Prostate gland (tissue), 2 donors: ENCODE measurements at regions not wholly inside any gene's neighbourhood (a gene's known extent, or its start where the extent isn't known, plus 50 kb on each side); places are given as distances from the start of the nearest gene placed in this dataset.
"Not testable (repeated sequence)": the region's sequence is repeated elsewhere in the genome, so short reads cannot be mapped to it uniquely, and the experiment has no call there.

Source experiments
- DNase-seq: peaks from one replicate; pipeline ENCODE4 v3.0.0-alpha.2; 2019; ENCODE audit warnings: low spot score
- H3K27ac ChIP-seq, 2 donors: fragments of 200-600 bp; sonication (generic); 2 replicates each; pipeline ENCODE4 v1.5.1; 2017 to 2019
- H3K27me3 ChIP-seq: fragments of 200-600 bp; sonication (generic); replicated peaks from 2 replicates; pipeline ENCODE4 v1.5.1; 2019; ENCODE audit not compliant: insufficient read depth
- H3K36me3 ChIP-seq, 2 donors: fragments of 200-600 bp; sonication (generic); 1 replicate in 1 of 2; 2 replicates in 1 of 2; pipeline versions ENCODE4 v1.5.1 to v1.8.1; 2017 to 2019
- H3K4me1 ChIP-seq: fragments of 200-600 bp; sonication (generic); replicated peaks from 2 replicates; pipeline ENCODE4 v1.5.1; 2019
- H3K4me3 ChIP-seq, 2 donors: fragments of 200-600 bp; sonication (generic); 2 replicates each; pipeline ENCODE4 v1.5.1; 2017 to 2019
- H3K9me3 ChIP-seq: fragments of 200-600 bp; sonication (generic); 2 replicates; pipeline ENCODE4 v1.5.1; 2017
- whole genome bisulfite sequencing: methylation state at CpG from one replicate; pipeline ENCODE4 v1.1.5; 2018; 5-methylcytosine and 5-hydroxymethylcytosine counted together
- intact Hi-C: fragments of 100-400 bp; cut with DNase I; formaldehyde crosslinking; loops from one replicate; pipeline ENCODE4 v1.14.2; 2022

GRCh38 chr2:91588782-91589223, 2897.3 kb downstream of the RPIA start:
- 89% methylated on average over 36 of the region's 36 CpGs for WGBS
- intact Hi-C loops, DNase-seq, H3K4me3 ChIP-seq, H3K27ac ChIP-seq, H3K36me3 ChIP-seq, H3K9me3 ChIP-seq, H3K4me1 ChIP-seq: not testable (repeated sequence)
- peaks cover 12% of the 10 kb centered on the region for H3K27me3 ChIP-seq

DNA sequence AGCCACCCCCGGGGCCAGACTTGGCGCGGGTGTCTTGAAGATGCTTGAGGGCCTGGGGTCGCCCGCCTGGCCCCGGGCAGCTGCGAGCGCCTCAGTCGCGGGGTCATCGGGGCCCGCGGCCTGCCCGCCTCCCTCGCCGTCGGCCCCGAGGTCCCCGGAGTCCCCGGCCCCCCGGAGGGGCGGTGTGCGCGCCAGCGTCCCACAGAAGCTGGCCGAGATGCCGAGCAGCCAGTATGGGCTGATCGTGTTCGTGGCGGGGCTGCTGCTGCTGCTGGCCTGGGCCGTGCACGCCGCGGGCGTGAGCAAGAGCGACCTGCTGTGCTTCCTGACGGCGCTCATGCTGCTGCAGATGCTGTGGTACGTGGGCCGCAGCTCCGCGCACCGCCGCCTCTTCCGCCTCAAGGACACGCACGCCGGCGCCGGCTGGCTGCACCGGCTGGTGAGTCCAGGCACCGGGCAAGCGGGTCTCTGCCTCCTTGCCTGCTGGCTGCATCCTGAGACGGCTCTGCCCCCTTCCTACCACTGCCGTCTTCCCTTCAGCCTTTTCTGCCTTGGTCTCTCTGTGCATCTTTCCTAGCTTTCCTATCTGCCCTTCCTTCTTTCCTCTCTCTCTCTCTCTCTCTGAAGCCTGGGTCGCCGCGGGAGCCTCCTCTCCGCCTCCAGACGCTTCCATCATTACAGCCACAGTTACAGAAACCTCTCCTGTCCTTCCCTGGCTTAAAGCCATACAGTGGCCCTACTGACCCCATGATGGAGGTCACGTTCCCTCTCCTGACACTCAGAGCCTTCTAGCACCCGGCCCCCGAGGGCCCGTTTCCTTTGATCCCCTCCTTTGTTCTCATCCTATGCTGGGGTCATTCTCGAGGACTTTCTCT, 2898.2 kb downstream of the RPIA start:
- intact Hi-C loops = not testable (repeated sequence)

GRCh38 chr2:91590381-91590780, 2898.9 kb downstream of the RPIA start:
- WGBS = 87% methylated on average over 12 of the region's 12 CpGs
- intact Hi-C loops, H3K4me3 ChIP-seq, H3K9me3 ChIP-seq, H3K4me1 ChIP-seq, DNase-seq, H3K36me3 ChIP-seq, H3K27ac ChIP-seq: not testable (repeated sequence)
- peaks cover 12% of the 10 kb centered on the region for H3K27me3 ChIP-seq

More for the DNA sequence above, 2898.2 kb downstream of the RPIA start:
- H3K36me3 ChIP-seq, H3K4me3 ChIP-seq, DNase-seq, H3K9me3 ChIP-seq, H3K4me1 ChIP-seq, H3K27ac ChIP-seq: not testable (repeated sequence)
- WGBS = 11% methylated on average over 57 of the region's 65 CpGs
- H3K27me3 ChIP-seq = peaks cover 12% of the 10 kb centered on the region

DNA sequence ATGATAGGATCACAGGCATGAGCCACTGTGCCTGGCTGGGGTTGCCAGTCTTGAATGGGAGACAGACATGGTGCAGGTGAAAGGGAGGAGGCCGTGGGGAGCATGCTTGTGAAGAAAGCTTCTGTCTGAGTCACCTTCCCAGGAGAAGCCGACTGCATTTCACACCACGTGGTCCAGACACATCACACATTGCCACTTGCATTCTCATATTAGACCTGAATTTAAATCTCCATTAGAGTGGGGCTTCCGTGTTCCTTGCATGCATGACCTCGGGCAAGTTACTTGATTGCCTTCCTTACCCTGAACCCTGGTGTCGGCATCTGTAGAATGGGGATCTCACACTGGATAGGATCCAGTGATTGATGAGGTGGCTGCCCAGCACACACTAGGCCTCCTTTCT, 2899.6 kb downstream of the RPIA start:
- DNase-seq, H3K36me3 ChIP-seq, H3K27ac ChIP-seq, H3K4me1 ChIP-seq, H3K4me3 ChIP-seq, H3K9me3 ChIP-seq, intact Hi-C loops: not testable (repeated sequence)
- WGBS = 74% methylated on average over 6 of the region's 6 CpGs
- H3K27me3 ChIP-seq = peaks cover 12% of the 10 kb centered on the region

GRCh38 chr2:91597436-91597835, 2906.0 kb downstream of the RPIA start:
- H3K9me3 ChIP-seq, DNase-seq, H3K4me1 ChIP-seq, H3K27ac ChIP-seq, intact Hi-C loops, H3K27me3 ChIP-seq, H3K4me3 ChIP-seq, H3K36me3 ChIP-seq: not testable (repeated sequence)
- 84% methylated on average over 7 of the region's 7 CpGs for WGBS

- DNase-seq, intact Hi-C loops, H3K36me3 ChIP-seq, H3K9me3 ChIP-seq, H3K4me3 ChIP-seq, H3K4me1 ChIP-seq, H3K27ac ChIP-seq, H3K27me3 ChIP-seq: not testable (repeated sequence)
- 88% methylated on average over 4 of the region's 4 CpGs for WGBS
Measured at GRCh38 chr2:91598519-91598918, 2907.0 kb downstream of the RPIA start.

DNA sequence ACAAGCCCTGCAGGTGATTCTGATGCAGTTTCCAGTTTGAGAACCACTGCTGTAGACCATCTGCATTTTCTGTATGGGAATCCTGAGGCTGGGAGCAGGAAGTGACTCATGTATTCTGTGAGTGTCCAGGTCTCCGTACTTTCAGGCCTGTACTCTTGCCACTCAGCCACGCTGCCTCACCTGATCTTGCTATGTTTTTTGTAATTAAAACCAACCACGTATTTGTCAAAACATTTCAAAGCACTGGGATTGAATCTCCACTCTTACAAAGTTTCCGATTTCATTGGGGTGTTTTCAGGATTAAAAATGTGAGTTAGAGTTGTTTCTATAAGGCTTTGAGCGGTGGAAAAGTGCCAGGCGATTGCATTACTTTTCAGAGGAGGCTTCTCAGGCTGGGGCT, 2907.5 kb downstream of the RPIA start:
- H3K27me3 ChIP-seq, DNase-seq, H3K4me1 ChIP-seq, H3K9me3 ChIP-seq, H3K36me3 ChIP-seq, H3K4me3 ChIP-seq, intact Hi-C loops, H3K27ac ChIP-seq: not testable (repeated sequence)
- WGBS = 68% methylated on average over 6 of the region's 6 CpGs

GRCh38 chr2:91602860-91603259, 2911.4 kb downstream of the RPIA start:
- H3K4me3 ChIP-seq, H3K4me1 ChIP-seq, H3K27ac ChIP-seq, intact Hi-C loops, H3K27me3 ChIP-seq, H3K9me3 ChIP-seq, DNase-seq, H3K36me3 ChIP-seq: not testable (repeated sequence)
- 60% methylated on average over 1 of the region's 1 CpG for WGBS

- H3K4me3 ChIP-seq, DNase-seq, H3K27me3 ChIP-seq, H3K4me1 ChIP-seq, H3K9me3 ChIP-seq, H3K36me3 ChIP-seq, H3K27ac ChIP-seq, intact Hi-C loops: not testable (repeated sequence)
- WGBS = 87% methylated on average over 2 of the region's 3 CpGs
Measured at GRCh38 chr2:91603996-91604395, 2912.5 kb downstream of the RPIA start.

GRCh38 chr2:91604629-91605028, 2913.2 kb downstream of the RPIA start:
- H3K27me3 ChIP-seq, H3K36me3 ChIP-seq, DNase-seq, H3K9me3 ChIP-seq, H3K4me1 ChIP-seq, H3K4me3 ChIP-seq, intact Hi-C loops, H3K27ac ChIP-seq: not testable (repeated sequence)
- 77% methylated on average over 3 of the region's 3 CpGs for WGBS

DNA sequence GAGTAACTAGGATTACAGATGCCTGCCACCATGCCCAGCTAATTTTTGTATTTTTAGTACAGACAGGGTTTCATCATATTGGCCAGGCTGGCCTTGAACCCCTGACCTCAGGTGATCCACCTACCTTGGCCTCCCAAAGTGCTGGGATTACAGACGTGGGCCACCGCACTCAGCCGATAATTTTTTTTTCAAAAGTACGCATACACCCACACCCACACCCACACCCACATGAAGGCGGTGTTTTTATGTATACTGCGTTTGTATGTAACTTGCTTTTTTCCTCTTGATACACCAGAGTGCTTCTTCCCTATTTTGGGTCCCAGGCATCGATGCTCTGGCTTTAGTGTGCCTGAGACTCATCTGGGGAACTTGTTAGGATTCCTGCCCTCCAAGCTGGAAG, 2932.3 kb downstream of the RPIA start:
- 90% methylated on average over 7 of the region's 7 CpGs for WGBS
- DNase-seq, H3K4me3 ChIP-seq, H3K36me3 ChIP-seq, H3K27me3 ChIP-seq, intact Hi-C loops, H3K4me1 ChIP-seq, H3K27ac ChIP-seq, H3K9me3 ChIP-seq: not testable (repeated sequence)

- DNase-seq, H3K27ac ChIP-seq, H3K4me3 ChIP-seq, H3K4me1 ChIP-seq, H3K9me3 ChIP-seq, H3K27me3 ChIP-seq, intact Hi-C loops, H3K36me3 ChIP-seq: not testable (repeated sequence)
- WGBS = no CpG with 5 or more reads among the region's 11 CpGs
Measured at GRCh38 chr2:91628471-91628870, 2937.0 kb downstream of the RPIA start.

GRCh38 chr2:91657193-91657592, 2965.7 kb downstream of the RPIA start:
- DNase-seq, H3K27me3 ChIP-seq, H3K36me3 ChIP-seq, H3K4me1 ChIP-seq, H3K9me3 ChIP-seq, H3K4me3 ChIP-seq, H3K27ac ChIP-seq, intact Hi-C loops: not testable (repeated sequence)
- WGBS = 75% methylated on average over 7 of the region's 17 CpGs
